ENCODE measurements at regions not wholly inside any gene's neighbourhood (a gene's known extent, or its start where the extent isn't known, plus 50 kb on each side); places are given as distances from the start of the nearest gene placed in this dataset.

DNA sequence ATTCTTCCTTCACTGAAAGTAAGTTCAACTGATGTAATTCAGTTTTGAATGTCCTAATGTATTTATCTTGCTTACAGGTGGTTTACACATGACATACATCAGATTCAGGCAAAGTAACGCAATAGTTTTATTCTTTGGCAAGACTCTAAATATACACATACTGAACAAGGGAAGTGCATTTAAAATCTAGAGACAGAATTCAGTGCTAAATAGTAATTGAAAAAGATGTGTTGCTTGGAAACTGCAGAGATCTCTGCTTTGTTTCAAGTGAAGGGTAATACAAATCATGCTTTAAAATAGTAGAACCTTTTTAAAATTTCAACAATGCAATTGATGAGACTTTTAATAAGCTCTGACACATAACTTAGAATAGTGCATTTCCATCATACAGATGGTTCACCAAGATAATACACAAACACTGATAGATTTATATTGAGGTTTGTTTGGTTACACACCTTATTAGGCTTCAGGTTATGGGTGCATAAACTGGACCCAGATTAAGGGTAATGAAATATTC is 581.0 kb upstream of the MIR17HG start:
- CTCF ChIA-PET = no interaction called here
- no peak overlapping the region for H3K4me3 Mint-ChIP-seq
- H3K27me3 Mint-ChIP-seq = no peaks in the 10 kb centered on the region
- H3K4me1 Mint-ChIP-seq (ENCODE audit: low read depth) = no peaks in the 10 kb centered on the region
- peaks cover 7% of the 10 kb centered on the region for H3K9me3 Mint-ChIP-seq
- no peak overlapping the region for H3K27ac Mint-ChIP-seq
- H3K36me3 Mint-ChIP-seq = no peaks in the 10 kb centered on the region
- no peak for DNase-seq
- intact Hi-C loops (cut with micrococcal nuclease) = no loop called here
- POLR2A ChIA-PET = no interaction called here

DNA sequence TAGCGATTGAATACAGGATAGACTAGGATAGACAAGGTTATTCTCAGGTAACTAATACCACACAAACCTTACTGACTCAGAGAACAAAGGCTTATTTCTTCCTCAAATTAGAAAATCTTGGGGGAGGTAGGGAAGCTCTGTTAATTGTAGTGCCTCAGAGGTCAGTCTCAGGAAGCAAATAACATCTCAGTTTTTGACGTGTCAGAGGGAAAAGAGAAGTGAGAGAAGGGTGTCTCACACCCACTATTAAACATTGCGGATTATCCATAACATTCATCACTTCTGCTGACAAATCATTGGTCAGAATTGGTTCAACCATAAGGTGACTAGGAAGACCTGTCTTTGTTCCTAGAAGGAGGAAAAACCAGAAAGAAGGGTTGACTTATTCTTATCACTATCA is 579.4 kb upstream of the MIR17HG start:
- H3K27me3 Mint-ChIP-seq = no peaks in the 10 kb centered on the region
- POLR2A ChIA-PET = no interaction called here
- intact Hi-C loops (cut with micrococcal nuclease) = no loop called here
- no peaks in the 10 kb centered on the region for H3K36me3 Mint-ChIP-seq
- H3K4me3 Mint-ChIP-seq = no peak overlapping the region
- H3K4me1 Mint-ChIP-seq (ENCODE audit: low read depth) = no peaks in the 10 kb centered on the region
- CTCF ChIA-PET = no interaction called here
- no peak overlapping the region for H3K27ac Mint-ChIP-seq
- H3K9me3 Mint-ChIP-seq = peaks cover 7% of the 10 kb centered on the region
- no peak for DNase-seq

DNA sequence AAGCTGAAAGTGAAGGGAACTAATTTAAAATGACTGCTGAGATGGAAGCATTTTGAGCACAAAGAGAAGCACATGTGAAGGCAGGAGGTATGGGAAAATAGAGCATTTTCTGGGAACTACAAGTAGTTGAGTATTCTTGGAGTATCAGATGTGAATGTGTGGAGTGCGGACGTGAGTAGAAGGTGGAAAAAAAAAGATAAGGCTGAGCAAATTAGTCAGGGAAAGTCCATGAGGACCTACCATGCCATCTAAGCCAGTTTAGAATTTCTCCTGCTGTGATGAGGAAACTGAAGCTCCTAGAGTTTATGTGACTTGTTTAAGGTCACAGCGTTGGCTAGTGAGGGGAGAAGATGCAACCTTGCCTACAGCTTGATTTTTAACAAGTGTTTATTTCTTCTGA is 578.1 kb upstream of the MIR17HG start:
- intact Hi-C loops (cut with micrococcal nuclease) = no loop called here
- POLR2A ChIA-PET = no interaction called here
- no peak for DNase-seq
- CTCF ChIA-PET = no interaction called here
- Mint-ChIP-seq H3K9me3 (peaks cover 7% of the 10 kb centered on the region), H3K27ac (no peak overlapping the region), H3K36me3 (no peaks in the 10 kb centered on the region), H3K27me3 (no peaks in the 10 kb centered on the region), H3K4me1 (ENCODE audit: low read depth) (no peaks in the 10 kb centered on the region), H3K4me3 (no peak overlapping the region)

DNA sequence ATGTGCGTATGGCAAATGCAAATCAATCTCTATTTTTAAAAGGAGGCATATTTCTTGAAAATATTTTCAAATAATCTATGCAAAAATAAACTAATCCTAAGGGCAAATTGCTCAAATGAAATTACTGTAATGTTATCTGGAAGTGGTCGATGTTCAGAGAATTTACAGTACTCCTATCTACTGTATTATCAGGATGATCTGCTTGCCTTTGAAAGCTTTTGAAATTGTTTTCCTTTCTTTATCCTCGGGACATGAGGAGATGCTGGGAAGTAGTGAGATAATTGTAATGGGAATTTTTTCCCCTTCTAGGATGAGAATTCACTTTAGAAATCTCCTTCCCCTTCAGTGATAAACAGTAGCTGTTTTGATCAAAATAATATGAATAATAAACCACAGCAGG is 577.2 kb upstream of the MIR17HG start:
- POLR2A ChIA-PET = no interaction called here
- no peaks in the 10 kb centered on the region for H3K4me1 Mint-ChIP-seq (ENCODE audit: low read depth)
- no peak overlapping the region for H3K4me3 Mint-ChIP-seq
- no peaks in the 10 kb centered on the region for H3K27me3 Mint-ChIP-seq
- DNase-seq = no peak
- H3K27ac Mint-ChIP-seq = no peak overlapping the region
- CTCF ChIA-PET = no interaction called here
- intact Hi-C loops (cut with micrococcal nuclease) = no loop called here
- peaks cover 10% of the 10 kb centered on the region for H3K9me3 Mint-ChIP-seq
- H3K36me3 Mint-ChIP-seq = no peaks in the 10 kb centered on the region

DNA sequence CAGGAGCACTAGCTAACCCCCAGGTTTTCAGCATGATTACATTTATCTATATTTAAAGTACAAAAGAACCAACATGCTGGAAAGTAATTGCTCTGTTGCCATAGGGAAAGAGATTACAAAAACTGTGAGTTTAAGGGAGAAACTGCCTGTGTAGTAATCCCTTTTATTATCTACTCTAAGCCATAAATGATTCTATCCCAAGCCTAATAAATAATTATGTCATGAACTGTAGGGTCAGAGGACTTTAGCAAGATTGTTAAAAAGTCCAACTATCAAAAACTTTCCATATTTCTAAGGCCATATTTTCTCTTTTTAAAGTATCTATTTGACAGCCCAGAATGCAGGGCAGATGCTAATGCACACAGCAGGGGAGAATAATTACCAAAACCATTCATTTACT is 573.8 kb upstream of the MIR17HG start:
- no peaks in the 10 kb centered on the region for H3K36me3 Mint-ChIP-seq
- no peaks in the 10 kb centered on the region for H3K27me3 Mint-ChIP-seq
- no peak overlapping the region for H3K27ac Mint-ChIP-seq
- no peaks in the 10 kb centered on the region for H3K4me1 Mint-ChIP-seq (ENCODE audit: low read depth)
- CTCF ChIA-PET = no interaction called here
- DNase-seq = no peak
- no peak overlapping the region for H3K4me3 Mint-ChIP-seq
- POLR2A ChIA-PET = no interaction called here
- H3K9me3 Mint-ChIP-seq = peaks cover 4% of the 10 kb centered on the region
- intact Hi-C loops (cut with micrococcal nuclease) = no loop called here

DNA sequence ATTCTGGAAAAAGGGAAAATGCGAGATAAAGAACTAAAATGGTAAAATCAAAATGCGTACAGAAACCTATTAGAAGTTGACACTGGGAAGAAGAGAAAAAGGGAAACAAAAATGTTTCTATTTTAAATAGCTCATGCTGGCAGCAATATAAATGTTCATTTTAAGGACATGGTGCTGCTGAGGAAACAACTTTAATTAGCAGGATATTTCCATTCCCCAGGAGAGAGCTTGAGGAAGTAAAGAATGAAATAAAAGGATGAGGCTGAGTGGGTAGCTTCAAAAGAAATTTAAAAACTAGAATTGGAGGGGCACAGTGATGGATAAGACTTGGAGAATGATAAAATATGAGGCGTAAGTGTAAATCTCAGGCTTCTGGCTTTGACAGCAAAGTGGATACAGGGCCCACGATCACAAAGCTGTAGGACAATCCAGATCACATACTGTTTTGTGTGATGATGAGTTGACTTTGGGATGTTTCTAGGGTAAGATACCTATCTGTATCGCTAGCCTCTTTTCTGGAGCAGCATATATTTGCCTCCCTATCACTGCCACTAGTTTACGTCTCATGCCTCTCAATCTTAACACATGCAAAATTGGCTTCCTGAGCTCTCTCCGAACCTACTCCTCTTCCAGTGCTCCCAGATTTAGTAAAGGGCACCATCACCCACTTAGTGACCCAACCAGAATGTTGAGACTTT is 571.3 kb upstream of the MIR17HG start:
- H3K27me3 Mint-ChIP-seq = no peaks in the 10 kb centered on the region

DNA sequence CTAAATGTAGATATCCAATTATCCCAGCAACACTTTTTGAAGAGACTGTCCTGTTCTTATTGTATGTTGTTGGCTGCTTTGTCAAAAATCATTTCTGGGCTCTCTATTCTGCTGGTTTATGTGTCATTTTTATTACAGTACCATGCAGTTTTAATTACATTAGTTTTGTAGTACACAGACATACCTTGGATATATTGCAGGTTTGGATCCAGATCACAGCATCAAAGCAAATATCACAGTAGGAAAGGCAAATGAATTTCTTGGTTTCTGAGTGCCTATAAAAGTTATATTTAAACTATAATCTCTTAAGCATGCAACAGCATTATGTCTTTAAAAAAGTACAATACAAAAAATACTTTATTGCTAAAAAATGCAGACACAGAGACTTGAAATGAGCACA is 564.2 kb upstream of the MIR17HG start:
- DNase-seq = no peak
- H3K4me1 Mint-ChIP-seq (ENCODE audit: low read depth) = no peaks in the 10 kb centered on the region
- no peaks in the 10 kb centered on the region for H3K36me3 Mint-ChIP-seq
- no peak overlapping the region for H3K4me3 Mint-ChIP-seq
- intact Hi-C loops (cut with micrococcal nuclease) = no loop called here
- ChIA-PET POLR2A (no interaction called here), CTCF (no interaction called here)
- peaks cover 5% of the 10 kb centered on the region for H3K9me3 Mint-ChIP-seq
- H3K27me3 Mint-ChIP-seq = no peaks in the 10 kb centered on the region
- H3K27ac Mint-ChIP-seq = no peak overlapping the region

More for the DNA sequence above, 571.3 kb upstream of the MIR17HG start:
- H3K4me3 Mint-ChIP-seq = no peak overlapping the region
- intact Hi-C loops (cut with micrococcal nuclease) = no loop called here
- H3K36me3 Mint-ChIP-seq = no peaks in the 10 kb centered on the region
- DNase-seq = no peak
- CTCF ChIA-PET = no interaction called here
- no peaks in the 10 kb centered on the region for H3K4me1 Mint-ChIP-seq (ENCODE audit: low read depth)
- H3K9me3 Mint-ChIP-seq = peaks cover 3% of the 10 kb centered on the region
- H3K27ac Mint-ChIP-seq = no peak overlapping the region
- POLR2A ChIA-PET = no interaction called here

DNA sequence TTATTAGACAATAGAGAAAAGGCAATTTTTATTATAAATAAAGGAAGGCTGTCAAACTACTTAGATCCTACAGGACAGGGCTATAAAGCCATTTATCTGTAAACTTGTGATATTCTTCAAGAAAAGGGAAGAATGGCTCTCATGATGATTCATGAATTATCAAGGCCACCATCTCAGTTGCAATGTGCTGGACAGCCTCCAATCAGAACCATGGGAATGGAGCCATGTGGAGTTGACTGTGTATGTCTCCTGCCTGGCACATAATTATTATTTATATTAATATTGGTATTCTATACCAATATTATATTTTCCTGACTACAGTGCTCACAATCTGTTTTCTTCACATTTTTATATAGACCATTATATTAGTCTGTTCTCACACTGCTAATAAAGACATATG is 560.5 kb upstream of the MIR17HG start:
- CTCF ChIA-PET = no interaction called here
- POLR2A ChIA-PET = no interaction called here
- intact Hi-C loops (cut with micrococcal nuclease) = no loop called here
- Mint-ChIP-seq H3K4me1 (ENCODE audit: low read depth) (no peaks in the 10 kb centered on the region), H3K27me3 (no peaks in the 10 kb centered on the region), H3K27ac (no peak overlapping the region), H3K4me3 (no peak overlapping the region), H3K9me3 (peaks cover 5% of the 10 kb centered on the region), H3K36me3 (no peaks in the 10 kb centered on the region)
- DNase-seq = no peak

DNA sequence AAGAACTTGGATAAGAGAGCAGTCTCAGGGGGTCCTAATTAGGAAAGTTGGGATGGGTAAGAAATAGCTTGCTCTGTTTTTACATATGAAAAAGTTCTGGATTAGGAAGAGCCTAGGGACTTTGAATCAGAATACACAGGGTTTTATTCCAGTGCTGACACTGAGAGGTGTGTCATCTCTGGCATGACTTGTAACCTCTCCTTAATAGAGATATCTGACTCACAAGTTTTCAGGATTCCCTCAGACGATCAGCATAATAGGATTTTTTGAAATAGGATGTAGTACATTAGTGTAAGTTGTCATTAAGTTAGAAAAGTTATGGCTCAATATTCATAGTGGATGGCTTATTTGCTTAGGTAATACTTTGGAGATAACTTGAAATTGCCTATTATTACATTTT is 555.2 kb upstream of the MIR17HG start:
- Mint-ChIP-seq H3K9me3 (peaks cover under 1% of the 10 kb centered on the region), H3K4me3 (no peak overlapping the region), H3K27me3 (no peaks in the 10 kb centered on the region), H3K4me1 (ENCODE audit: low read depth) (no peaks in the 10 kb centered on the region), H3K36me3 (no peaks in the 10 kb centered on the region), H3K27ac (no peak overlapping the region)
- no peak for DNase-seq
- CTCF ChIA-PET = no interaction called here
- POLR2A ChIA-PET = no interaction called here
- intact Hi-C loops (cut with micrococcal nuclease) = no loop called here

DNA sequence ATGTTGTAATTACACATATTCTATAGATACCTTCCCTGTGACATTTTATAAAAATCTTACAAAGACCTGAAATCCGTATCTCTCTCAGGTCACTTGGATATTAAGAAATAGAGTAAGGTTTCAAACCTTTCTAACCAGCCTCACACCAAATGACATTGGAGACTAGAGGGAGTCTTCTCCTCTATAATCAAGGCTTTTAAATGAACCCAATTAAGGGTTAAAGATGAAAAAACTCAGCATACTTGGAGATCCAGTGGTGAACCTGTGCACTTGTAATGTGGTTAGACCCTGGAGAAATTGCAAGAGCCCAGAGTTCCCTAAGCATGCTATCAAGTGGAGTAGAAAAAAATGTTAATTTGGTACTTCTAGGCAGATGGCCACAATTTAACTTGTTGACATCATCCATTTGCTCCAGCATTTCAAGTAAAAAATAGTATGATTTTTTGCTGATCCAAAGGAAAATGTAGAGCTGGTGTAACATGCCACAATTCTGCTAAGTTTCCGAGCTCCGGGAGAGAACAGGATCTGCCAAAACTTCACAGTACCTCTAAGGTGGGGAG is 554.1 kb upstream of the MIR17HG start:
- no peaks in the 10 kb centered on the region for H3K9me3 Mint-ChIP-seq
- no peak for DNase-seq
- H3K36me3 Mint-ChIP-seq = no peaks in the 10 kb centered on the region
- H3K27me3 Mint-ChIP-seq = no peaks in the 10 kb centered on the region
- no peak overlapping the region for H3K27ac Mint-ChIP-seq
- intact Hi-C loops (cut with micrococcal nuclease) = no loop called here
- ChIA-PET CTCF (no interaction called here), POLR2A (no interaction called here)
- H3K4me3 Mint-ChIP-seq = no peak overlapping the region
- no peaks in the 10 kb centered on the region for H3K4me1 Mint-ChIP-seq (ENCODE audit: low read depth)

DNA sequence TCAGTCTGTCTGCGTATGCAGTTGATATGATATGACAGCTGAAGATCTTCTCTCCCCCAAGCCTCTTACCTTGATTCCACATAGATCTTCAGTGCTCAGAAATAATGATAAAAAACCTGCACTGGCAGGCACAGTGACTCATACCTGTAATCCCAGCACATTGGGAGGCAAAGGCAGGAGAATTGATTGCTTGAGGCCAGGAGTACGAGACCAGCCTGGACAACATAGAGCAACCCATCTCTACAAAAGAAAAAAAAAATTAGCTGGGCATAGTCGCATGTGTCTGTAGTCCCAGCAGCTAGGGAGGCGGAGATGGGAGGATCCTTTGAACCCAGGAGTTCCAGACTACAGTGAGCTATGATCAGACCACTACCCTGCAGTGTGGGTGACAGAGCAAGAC is 551.0 kb upstream of the MIR17HG start:
- H3K27me3 Mint-ChIP-seq = no peaks in the 10 kb centered on the region

DNA sequence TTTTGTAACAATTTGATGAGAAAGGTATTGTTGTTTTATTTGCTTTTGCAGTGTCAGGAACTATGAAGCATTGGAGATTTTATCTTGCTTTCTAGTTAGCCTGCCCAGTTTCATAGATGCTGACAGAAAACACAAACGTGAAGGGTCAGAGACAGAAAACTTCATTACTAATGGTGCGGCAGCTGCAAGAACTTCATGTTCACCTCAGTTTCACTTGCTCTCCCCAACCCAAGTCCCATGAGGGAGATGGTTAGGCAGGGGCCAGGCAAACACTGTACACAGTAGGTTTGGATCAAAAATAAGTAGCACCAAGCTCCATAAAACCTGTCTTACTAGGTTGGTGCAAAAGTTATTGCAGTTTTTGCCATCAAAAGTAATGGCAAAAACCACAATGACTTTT is 550.2 kb upstream of the MIR17HG start:
- CTCF ChIA-PET = no interaction called here
- DNase-seq = no peak
- Mint-ChIP-seq H3K27me3 (no peaks in the 10 kb centered on the region), H3K9me3 (no peaks in the 10 kb centered on the region), H3K4me1 (ENCODE audit: low read depth) (no peaks in the 10 kb centered on the region), H3K4me3 (no peak overlapping the region), H3K36me3 (no peaks in the 10 kb centered on the region), H3K27ac (no peak overlapping the region)
- POLR2A ChIA-PET = no interaction called here
- intact Hi-C loops (cut with micrococcal nuclease) = no loop called here

More for the DNA sequence above, 551.0 kb upstream of the MIR17HG start:
- ChIA-PET CTCF (no interaction called here), POLR2A (no interaction called here)
- no peak overlapping the region for H3K4me3 Mint-ChIP-seq
- H3K9me3 Mint-ChIP-seq = no peaks in the 10 kb centered on the region
- intact Hi-C loops (cut with micrococcal nuclease) = no loop called here
- no peak overlapping the region for H3K27ac Mint-ChIP-seq
- no peaks in the 10 kb centered on the region for H3K4me1 Mint-ChIP-seq (ENCODE audit: low read depth)
- no peaks in the 10 kb centered on the region for H3K36me3 Mint-ChIP-seq
- DNase-seq = no peak

DNA sequence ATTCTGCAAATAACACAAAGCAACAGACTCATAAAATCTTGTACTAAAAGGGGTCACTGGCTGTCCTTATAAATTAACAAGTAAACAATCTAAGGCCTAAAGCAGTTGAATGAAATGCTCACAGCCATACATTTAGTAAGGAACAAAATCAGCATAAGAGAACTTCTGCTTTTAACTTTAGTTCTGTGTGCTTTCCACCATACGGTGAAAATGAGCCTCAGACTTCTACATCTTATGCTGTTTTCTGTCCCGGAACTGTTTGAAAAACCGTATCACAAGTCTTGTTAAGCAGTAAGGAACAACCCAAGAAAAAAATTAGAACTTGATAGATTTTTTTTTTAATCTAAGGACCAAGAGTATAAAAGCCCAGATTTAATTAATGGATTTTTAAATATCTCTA is 549.1 kb upstream of the MIR17HG start:
- no peaks in the 10 kb centered on the region for H3K27me3 Mint-ChIP-seq
- no peak overlapping the region for H3K4me3 Mint-ChIP-seq
- ChIA-PET CTCF (no interaction called here), POLR2A (no interaction called here)
- no peaks in the 10 kb centered on the region for H3K36me3 Mint-ChIP-seq
- H3K4me1 Mint-ChIP-seq (ENCODE audit: low read depth) = no peaks in the 10 kb centered on the region
- H3K9me3 Mint-ChIP-seq = no peaks in the 10 kb centered on the region
- intact Hi-C loops (cut with micrococcal nuclease) = no loop called here
- no peak for DNase-seq
- H3K27ac Mint-ChIP-seq = no peak overlapping the region
